GM18861 (cell line): ENCODE measurements at regions not wholly inside any gene's neighbourhood (a gene's known extent, or its start where the extent isn't known, plus 50 kb on each side); places are given as distances from the start of the nearest gene placed in this dataset.

ENCODE experiments used
- ATAC-seq: cut with Tn5 transposase; IDR thresholded peaks from one replicate; pipeline ENCODE4 v1.9.1; 2021; ENCODE audit not compliant: unreplicated experiment

DNA sequence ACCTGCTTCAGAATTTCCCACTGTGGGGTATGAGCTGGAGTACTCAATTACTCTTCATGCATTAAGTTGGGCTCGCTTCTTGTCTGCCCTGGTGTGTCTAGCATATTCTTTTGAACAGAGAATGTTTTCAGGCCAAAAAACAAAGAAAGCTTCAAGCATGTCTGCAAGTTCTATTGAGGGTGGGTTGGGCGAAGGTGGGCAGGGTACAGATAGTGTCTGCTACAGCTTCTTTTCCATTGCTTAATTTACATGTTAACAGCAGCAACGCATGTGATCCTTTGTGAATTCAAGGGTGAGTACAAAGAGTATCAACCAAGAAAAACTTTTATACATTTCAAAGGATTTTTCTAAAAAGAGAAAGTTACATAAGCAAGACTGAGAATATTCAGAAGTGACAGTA, 406.5 kb downstream of the IRS2 start:
- ATAC-seq, result no peak

DNA sequence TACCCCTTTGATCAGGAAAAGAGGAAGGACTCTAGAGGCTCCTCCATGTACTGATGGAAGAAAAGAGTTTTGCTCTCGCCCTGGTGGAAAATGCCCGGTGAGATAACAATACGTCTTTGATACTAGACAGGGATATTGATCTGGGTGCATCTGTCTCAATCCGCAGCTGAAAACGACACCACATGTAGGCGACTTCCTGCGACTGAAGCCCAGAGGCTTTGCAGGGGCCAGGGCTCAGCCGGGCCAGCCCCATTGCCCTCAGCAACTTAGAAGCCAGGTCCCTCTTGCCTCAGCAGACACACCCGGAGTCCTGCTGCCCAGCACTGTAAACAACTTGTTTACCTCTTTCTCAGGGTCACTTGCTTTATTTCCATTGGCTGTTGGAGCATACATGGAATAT, 409.4 kb downstream of the IRS2 start:
- ATAC-seq, result no peak

DNA sequence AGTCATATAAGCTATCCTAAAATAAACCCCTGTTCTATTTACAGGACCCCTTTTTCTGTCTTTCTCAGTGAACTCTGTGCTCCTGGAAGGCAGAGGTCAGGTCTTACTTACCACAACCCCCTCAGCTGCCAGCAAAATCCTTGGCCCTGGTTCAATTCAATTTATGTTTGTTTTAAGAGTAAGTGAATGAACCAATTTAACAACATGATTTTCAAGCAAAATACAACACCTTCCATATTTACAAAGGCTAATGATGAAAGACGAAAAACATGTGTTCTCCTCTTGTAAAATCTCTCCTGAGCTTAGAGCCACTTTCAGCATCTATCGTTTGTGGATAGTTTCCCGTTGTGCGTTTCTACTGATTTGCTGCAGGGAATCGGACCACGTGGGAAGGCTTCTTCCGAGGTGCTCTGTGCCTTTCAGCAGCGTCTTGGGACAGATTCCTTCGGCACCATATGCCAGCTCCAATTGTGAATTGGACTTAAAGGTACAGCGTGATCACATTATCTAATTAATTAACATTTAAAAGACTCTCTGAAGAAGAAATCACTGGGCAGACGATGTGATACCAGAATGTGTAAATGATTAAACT, 411.7 kb downstream of the IRS2 start:
- ATAC-seq, result no peak

DNA sequence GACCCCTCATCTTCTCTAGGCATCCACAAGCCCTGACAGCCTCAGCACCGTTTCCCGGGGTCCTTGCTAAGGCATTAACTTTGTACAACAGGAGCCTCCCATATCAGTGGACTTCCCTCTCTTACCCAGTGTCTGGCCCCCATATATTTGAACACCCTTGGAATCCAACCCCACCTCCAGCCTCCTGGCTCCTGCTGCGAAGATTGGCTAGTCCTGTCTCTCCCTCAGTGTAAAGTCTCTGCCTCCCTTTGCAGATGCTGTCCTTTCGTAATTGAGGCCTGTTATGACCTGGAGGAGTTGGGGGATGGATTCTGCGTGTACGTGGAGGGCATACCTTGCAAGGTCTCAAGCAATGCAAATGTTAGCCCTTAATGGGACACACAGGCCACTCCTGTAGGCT, 413.7 kb downstream of the IRS2 start:
- ATAC-seq, result no peak

DNA sequence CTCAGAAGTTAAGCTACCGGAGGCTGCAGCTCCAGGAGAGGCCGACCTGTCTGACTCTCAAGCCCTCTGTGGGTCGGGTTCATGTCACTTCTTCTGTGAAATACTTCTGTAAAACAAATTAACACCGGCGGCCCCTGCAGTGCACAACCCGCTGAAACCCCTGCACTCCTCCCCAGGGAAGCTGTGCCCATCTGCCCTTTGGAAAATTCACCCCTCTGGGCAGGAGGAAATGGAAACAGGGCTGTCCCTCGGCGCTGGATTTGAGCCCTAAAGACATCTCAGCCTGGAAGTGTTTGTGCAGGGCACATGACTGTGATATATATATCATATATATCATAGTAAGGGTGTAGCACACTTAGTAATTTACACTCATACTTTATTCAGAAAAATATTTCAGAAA, 415.3 kb downstream of the IRS2 start:
- no peak for ATAC-seq

DNA sequence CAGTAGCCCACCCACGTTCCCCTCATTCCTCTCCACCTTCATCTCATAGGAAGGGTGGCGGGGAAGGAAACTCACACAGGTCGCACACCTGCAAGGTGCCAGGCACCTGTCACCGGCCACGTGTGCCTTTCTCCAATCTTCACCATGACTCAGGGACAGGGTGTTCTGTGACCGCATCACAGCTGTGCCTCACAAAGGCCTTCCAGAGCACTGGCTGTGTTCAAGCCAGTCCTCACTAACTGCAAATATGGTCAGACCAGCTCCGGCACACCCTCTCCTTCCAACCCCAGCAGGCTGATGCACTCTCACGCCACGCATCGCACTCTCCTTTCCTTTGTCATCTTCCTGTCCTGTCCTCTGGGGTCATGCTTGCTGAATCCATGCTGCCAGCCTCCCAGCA, 415.9 kb downstream of the IRS2 start:
- no peak for ATAC-seq

DNA sequence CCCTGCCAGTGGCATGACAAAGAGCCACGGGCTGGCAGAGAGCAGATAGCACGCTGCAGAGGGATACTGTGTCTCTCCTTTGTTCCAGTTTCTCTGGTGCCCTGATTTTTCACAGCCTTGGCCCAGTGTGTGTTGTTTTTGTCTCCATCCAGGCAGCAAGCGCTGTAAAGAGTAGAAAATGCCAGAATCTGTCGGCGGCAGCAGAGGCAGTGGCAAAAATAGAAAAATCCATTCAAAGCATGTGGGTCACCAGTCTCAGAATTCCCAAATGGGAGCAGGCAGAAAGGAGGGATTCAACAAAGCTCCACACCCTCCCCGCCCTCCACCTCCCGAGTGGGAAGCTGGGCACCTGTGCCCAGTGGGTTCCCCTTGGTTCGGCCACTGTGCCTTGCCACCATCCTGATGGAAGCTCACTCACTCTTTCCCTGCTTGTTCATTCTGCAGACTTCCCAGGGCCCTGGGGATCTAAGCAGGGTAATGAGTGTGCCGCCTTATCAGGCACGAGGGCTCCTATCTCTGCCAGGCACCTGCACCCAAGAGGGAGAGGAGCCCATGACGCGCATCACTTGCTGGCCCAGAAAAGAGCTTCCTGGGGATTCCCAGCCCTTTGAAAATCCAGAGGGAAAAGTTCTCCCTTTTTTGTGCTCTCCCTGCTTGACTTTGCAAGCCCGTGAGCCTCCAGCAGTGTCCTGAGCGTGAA, 416.9 kb downstream of the IRS2 start:
- ATAC-seq, result no peak

DNA sequence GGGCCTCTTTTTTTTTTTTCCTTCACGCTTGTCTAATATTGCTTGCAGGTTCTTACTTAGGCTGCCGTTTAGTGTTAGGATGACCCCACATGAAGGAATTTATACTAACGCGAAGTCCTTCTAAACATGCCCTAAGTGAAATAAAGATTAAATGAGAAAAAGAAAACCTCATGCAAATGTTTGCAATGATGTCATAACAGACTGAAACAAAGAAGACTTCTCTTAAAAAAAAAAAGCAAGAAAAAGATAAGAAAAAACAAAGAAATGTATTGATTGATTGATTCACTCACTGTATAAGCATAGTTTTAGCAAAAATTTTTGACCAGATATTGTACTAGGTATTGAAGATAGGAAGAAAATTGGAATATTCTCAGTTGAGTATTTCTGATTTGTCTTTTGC, 418.2 kb downstream of the IRS2 start:
- ATAC-seq, result no peak

DNA sequence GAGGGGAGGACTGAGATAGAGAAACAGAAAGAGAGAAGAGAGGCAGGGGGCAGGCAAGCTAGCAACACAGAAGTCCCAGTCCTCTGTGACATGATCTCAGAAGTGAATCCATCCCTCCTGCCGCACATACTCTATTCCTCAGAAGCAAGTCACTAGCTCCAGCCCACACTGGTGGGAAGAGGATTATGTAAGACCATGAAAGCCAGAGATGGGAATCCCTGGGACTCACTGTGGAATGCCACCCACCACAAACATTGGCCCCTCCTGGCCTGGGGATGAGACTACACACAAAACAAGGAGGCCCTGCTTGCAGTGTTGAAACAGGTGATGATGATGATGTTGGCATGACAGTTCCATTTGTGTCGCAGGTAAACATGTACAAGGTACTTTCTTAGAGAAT, 419.9 kb downstream of the IRS2 start:
- no peak for ATAC-seq

DNA sequence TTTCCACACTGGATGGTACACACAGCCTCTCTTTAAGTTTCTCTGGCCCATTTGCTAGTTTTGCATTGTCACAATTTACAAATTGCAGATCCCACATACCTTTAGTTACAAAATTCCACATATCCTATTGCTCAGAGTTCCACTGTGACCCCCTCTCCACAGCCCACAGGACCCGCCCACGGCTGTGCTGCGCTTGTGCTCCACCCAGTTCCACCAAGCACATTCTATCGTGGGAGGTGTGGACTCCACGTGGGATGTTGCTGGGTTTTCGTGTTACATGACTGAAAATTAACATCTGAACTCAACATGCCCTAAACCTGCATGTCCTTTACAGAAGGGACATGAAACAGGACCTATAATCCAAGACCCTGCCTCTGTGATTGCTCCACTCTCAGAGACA, 423.0 kb downstream of the IRS2 start:
- no peak for ATAC-seq

DNA sequence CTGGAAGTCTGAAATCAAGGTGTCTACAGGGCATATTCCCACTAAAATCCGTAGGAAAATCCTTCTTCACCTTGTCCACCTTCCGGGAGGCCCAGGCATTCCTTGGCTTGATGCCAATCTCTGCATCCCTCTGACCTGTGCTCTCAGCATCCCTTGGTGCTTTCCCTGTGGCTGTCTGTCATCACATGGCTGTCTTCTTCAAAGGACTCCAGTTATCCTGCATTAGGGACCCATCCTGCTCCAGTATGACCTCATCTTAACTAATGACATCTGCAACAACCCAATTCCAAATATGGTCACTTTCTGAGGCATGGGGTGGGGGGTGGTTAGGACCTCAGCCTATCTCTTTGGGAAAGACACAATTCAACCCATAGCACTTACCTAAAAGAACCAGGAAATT, 423.8 kb downstream of the IRS2 start:
- no peak for ATAC-seq

DNA sequence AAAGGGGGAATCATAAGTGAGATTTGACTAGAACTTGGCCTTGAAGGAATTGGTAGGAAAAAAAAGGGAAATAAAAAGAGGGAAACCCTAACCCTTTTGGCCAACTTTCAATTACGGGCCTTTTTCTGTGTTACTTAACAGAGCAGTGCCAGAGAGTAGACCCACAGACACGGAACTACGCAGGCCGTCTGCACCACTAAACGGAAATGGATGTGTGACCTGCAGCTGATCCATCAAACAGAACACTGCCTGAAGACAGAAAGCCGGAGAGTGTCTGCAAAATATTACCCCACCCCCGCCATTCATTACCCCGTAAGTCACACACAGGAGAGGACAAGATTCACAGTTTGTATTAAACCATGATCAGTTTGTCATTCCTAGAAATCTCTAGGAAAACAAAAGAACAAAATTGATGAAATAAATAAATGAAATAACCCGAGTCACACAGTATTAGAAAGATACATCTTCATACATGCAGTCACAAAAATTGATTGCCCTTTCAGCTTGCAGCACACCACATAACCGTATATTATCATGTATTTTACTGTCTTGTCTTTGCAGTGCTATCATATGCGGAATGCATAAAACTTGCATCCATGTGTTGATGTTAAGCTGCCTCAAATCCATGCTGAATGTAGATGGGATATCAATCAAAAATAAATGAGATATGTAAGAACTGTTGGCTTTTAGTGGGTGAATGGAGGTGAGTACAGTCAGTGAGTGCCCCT, 424.7 kb downstream of the IRS2 start:
- ATAC-seq, result no peak

DNA sequence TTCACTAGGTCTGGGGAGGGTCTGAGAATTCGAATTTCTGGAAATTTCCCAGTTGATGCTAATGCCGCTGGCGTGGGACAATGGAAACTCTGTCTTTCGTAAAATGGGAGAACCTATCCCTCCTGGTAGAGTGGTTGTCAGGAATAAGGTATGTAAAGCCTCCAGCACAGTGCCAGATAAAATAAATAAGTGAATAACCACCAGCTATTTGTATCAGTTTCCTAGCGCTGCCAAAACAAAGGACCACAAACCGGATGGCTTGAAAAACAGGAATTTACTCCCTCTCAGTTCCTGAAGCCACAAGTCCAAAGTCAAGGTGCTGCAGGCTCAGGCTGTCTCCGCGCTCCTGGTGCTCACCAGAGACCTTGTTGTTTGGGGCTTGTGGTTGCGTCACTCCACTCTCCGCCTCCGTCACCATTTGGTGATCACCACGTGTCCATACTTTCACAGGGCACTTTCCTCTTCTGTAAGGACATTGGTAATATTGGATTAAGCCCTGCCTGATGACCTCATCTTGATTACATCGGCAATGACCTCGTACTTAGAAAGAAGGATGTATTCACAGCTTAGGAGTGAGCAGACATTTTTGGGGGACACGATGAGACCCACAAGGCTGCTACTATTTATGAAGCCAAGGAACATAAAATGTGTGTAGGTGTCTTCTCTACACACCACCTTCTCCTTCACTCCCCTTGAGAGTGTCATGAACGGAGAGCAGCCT, 428.5 kb downstream of the IRS2 start:
- ATAC-seq, result no peak

DNA sequence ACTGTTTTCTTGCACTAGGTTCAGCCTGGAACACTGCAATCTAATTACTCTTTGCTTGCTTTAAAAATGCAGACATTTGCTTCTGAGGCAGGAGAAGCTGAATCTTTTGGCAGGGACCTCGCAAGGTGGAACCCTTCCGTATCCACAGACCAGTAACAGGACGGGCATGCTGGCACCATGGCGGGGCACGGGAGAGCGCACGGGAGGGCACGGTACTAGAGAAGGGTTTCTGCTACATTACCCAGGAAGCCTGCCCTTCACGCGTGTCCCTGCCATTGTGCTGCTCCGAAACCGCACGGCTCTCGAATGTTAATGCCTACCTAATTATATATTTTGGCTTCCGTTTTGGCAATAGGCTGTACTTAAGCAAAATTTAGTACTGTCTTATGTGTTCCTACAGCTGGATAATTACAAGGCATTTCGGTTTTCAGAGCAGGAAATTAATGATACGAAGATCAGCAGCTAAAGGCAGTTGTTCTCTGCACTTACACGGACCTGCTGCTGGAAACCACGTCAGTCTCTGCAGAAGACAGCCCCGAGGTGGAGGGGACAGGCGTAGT, 430.4 kb downstream of the IRS2 start:
- no peak for ATAC-seq

DNA sequence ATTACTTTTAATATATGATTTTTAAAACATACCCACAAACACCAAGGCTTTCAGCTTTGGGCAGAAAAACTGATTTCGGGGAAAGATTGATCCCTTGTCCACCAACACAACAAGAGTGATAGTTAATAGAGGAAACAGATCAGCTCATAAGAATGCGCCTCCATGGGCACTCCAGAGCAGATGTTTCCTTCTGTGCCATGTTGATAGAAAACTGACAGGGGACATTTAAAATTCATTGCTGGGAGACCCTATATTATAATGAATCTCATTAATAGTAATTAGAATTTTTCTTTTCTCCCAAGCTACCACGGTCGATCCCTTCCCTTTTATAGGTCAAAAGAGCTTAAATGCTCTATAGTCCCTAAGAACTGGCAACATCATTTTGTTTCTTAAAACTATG, 431.2 kb downstream of the IRS2 start:
- no peak for ATAC-seq

DNA sequence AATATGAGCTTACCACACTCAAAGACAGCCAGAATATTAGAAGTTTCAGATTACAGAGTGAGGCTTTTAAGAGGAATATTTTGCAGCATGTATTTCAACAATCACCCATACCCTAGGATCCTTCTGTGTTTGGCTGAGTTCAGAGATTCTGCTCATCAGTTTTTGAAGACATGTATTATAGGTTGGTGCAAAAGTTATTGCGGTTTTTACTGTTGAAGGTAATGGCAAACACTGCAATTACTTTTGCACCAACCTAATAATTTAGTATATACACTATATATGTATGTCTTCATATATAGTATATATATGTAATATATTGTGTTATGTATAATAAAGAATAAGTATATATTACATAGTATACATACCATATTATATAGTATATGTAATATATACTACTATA, 435.1 kb downstream of the IRS2 start:
- no peak for ATAC-seq

DNA sequence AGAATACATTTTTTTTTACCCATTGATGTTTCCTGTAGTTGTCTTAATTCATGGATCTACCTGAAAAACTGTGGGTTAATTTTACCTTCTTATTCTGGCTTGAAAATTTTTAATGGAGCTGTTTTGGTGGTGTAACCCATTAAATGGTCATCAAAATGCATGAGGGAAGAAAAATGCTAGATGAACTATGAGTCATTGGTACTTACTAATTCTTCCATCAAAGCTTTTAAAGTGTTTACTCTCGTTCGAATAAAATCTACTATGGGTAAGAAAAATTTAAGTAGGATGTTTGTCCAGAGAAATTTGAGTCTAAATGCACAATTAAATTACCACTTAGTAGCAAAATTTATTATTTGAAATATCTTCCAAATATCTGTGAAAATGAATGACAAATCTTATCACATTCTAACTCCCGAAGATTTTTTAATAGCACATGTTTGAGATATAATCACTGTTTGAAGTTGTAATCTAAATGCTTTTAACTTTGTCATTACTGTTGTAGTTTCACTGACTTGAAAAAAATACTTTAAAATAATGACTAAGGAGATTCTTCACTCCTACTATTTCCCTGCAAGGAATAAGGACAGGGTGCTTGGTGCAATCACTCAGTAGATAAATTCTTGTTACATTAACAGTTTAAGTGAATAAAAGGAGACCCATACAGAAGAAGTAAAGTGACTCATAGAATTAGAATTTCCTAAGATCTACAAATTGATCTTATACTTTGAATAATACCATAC, 437.7 kb downstream of the IRS2 start:
- ATAC-seq, result no peak

DNA sequence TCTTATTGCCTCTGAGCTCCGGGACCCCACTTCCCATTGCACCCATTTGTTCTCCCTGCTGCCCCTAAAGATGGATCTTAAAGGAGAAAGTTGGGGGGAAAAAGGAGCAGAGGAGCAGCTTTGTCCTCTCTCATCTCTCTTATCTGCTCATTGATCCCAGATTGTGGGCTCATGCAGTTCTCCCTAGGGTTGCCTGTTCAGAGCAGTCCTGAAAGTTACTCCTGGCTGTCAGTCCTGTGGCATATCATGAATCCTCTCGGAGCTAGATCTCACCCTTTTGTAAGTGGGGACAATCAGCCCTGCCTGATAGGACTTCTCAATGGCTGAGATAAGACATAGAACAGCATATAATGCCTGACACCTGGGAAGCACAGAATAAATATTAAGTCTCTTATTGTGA, 440.3 kb downstream of the IRS2 start:
- ATAC-seq, result no peak

DNA sequence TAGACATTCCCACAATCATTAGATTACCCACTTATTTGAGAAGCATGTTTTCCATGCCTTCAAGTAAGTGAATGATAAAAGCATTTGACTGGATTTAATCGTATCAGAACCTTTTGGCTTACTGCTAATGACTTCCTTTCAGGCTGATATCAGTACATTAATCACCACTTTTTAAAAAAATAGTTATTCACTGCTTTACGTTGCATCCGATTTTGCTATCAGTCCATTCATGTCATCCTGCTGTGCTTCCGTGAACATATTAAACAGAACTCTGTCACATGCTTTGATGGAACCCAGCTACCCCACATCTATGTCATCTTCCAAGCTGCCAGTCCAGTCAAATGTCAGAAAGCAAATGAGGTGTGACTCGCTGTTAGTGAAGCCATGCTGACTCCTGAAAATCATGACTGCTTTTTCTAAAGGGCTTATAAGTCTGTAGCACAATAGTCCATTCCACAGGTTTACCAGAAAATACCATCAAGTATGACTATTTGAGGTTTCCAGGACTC, 440.9 kb downstream of the IRS2 start:
- ATAC-seq, result no peak

DNA sequence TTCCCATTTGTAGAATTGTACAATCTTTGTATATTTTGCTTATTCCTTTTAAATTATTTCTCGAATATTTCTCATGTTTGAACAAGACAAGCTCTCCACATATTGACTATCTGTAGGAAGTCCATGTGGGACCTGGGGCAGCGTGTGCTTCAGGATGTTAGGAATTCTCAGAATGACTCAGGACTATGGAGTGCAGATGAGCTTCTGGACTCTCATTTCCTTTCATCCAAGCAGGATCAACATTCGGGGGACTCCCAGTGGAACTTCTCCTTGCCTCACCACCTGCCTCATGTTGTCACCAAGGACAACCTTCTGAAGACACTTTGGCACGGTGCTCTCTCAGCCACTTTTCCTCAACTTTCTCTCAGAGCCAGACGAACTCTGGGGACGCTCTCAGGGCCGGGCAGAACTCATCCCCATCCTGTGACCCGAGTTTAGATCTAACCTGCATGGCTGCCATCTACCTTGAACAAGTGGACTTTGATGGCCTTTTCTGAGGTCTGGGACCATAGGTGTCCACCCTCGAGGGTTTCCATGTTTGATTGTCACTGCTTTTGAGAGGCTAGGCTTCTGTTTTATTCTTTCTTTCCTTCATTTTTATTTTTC, 441.7 kb downstream of the IRS2 start:
- ATAC-seq, result no peak
